ENCODE measurements at regions not wholly inside any gene's neighbourhood (a gene's known extent, or its start where the extent isn't known, plus 50 kb on each side); places are given as distances from the start of the nearest gene placed in this dataset.
"Not testable (repeated sequence)": the region's sequence is repeated elsewhere in the genome, so short reads cannot be mapped to it uniquely, and the experiment has no call there.

DNA sequence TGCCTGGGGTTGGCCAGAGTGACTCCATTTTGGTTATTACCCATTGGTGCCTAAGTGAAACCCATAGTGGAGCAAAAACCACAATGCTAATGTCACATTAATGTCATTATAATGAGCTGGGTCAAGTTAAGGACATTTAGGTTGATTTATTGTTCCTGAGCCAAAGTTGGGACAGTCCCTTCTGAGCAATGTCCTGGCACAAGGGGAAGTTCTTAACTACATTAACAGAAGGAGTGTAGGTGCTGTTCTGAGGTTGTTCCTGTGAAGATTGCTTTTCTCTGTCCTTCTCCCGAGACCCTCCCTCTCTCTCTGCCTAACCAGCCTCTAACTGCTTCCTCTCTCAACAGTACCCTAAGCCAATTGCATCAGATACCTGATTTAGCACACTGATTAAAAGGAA is 1956.8 kb upstream of the PCDH10 start:
- no peak for DNase-seq

DNA sequence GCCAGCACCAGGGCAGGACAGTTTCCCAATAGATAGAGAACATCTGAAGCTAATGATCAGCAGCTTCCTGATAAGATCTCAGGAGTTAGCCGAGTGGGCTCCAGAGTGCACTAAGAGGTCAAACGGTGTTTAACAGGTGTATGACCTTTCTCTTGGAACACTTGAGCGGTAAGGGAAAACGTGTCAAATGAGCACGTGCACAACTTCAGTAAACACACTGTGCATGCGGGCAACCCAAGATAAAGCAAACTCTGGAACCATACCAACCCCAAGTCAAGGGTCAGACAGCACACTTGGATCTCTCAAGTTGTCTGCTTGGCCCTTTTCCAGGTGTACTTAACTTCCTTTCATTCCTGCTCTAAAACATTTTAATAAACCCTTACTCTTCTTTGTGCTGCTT is 1941.5 kb upstream of the PCDH10 start:
- no peak for DNase-seq

DNA sequence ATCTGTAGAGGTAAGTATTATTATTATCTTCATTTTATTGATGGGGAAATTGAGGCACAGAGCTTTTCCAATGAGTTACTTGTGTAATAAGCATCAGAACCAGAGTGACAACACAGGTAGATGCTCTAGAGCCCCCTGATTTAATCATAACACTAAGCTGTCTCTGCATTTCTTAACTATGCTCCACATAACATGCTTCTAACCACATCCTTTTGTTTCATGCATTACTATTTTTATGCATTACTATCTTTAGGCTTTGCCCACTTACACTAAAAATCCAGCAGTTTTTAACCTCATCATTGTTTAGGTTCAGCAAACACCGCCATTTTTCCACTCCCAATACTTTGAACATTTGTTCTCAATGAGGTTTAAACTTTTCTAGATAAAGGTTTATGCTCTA is 1900.8 kb upstream of the PCDH10 start:
- no peak for DNase-seq

DNA sequence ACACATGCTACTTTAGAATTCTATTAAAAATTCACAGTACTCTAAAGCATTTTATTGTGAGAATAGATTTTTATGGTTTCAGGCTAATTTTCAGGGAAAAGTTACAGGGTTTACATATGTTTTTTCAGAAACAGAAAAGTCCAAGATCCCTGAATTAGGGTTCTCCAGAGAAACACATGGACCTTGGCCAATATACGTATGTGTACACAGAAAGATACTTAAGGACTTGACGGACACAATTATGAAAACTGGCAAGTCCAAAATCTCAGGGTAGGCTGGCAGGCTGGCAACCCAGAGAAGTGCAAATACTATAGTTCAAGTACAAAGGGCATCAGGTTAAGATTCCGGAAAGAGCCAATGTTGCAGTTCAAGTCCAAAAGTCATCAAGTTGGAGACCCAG is 1897.8 kb upstream of the PCDH10 start:
- no peak for DNase-seq

DNA sequence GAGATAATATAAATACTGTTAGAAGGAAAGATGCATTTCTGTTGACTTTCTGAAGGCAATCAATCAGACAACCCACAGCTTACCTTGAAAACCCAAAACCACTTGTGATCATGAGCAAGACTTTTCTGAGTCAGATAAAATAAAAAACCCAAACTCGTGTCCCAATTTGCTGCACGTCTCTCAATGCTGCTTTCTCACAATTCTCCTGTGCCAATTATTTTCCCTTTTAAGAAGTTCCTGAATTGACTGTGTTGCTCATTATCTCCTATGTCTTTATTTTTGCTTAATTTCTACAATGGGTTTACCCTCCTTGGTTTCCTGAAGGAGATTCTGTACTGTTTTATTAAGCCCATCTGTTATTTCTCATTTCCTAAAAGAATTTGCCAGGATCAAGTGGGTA is 1891.9 kb upstream of the PCDH10 start:
- DNase-seq: no peak

DNA sequence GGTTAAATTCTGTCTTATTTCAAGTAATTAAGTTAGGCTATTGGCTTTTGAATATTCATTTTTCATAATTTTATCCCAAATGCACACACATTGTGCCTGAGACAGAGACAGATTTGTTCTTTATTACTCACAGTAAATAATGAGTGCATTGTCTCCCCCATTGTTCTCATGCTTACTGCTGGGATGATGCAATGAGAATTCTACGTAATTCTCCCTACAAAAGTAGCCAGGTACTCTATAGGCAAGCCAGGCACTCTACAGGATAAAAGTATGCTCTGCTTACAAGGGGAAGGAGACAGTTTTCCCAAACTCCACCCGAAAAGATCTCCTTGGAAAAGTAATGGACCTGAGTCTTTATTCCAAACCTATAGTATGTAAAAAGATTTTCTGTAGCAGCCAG is 1890.7 kb upstream of the PCDH10 start:
- no peak for DNase-seq

DNA sequence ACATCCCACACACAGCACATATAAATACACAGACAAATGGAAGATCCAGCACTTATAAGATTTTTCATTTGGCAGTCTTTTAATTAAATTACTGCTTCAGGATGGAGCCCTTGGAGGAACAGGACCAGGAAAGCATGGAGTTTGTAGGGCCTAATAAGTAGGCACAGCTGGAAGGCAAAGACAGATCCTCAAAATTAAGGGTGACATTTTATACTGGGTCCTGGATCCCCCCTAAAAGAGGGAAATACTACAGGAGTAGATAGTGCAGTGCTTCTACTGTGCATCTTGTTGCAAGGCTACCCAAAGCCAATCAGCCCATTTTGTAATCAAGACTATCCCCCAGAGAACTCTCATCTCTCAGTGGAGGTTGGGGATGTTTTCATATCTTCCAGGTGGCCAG is 1860.7 kb upstream of the PCDH10 start:
- no peak for DNase-seq

DNA sequence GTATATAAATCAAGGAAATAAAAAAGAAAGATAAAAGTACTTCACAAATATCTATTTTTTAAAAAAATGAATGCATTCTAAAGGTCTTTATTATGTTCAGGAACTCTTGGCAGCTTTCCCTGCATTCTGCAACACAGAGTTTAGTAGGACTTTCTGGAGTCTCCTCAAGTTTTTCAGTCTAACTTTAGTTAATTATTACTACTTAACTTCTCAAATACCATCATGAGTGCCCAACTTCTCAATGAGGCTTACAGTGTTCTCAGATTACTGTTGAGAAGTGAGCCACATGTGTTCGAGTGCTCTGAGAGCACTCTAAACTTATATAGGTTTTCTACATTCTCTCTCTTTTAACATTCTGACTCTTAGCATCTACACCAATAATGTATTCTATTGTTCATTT is 1852.9 kb upstream of the PCDH10 start:
- DNase-seq: no peak

DNA sequence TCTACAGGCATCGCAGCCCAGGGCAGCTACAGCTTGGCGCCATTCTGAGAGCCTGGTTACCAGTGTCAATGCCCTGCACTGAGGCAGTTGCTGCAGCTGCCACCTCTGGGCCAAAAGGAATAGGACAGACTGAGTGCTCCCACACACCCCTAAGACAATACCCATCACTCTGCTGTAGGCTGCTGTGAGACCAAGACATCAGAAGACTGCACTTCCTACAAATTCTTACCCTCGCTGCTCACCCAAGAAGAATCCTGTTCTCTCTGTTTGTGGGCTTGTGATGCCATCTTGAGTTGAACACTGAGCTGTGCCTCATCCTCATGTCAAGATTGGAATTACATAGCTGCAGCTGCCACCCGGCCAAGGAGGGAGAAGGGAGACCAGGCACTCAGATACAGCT is 1847.0 kb upstream of the PCDH10 start:
- peak; percentile 8 for DNase-seq

DNA sequence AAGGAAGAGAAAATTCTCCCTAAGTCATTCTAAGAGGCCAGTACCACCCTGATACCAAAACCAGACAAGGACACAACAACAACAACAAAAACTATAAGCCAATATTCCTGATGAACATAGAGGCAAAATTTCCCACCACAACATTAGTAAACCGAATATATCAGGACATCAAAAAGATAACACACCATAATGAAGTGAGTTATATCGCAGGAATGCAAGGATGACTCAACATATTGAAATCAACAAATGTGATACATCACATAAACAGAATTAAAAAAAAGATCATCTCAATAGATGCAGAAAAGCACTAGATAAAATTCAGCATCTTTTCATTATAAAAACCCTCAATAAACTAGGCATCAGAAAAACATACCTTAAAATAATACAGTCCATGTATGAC is 1844.4 kb upstream of the PCDH10 start:
- DNase-seq: no peak

DNA sequence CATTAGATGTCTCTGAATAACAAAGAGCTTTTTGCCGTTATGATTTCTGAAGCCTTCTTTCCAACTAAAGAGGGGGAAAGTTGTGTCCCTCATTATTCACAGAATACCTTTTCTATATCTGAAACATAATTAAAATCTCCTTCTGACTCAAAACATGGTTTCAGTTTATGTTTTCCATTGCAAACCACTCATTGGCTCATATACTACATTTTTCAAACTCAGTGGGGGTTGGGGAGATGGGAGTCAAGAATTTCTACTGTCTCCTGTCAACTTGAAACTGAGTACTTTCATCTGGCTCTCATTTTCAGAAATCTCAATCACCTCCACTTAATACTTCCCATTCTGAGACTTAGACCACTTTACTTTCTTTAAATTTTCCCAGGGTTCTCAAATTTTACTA is 1839.5 kb upstream of the PCDH10 start:
- no peak for DNase-seq

DNA sequence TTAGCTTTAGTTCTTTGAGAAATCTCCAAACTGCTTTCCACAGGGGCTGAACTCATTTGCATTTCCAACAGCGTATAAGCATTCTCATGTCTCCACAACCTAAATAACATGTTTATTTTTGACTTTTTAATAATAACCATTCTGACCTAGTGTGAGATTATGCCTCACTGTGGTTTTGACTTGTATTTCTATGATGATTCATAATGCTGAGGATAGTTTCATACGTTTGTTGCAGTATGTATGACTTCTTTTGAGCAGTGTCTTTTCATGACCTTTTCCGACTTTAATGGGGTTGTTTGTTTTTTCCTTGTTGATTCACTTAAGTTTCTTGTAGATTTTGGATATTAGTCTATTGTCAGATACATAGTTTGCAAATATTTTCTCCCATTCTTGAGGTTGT is 1833.0 kb upstream of the PCDH10 start:
- DNase-seq: no peak

DNA sequence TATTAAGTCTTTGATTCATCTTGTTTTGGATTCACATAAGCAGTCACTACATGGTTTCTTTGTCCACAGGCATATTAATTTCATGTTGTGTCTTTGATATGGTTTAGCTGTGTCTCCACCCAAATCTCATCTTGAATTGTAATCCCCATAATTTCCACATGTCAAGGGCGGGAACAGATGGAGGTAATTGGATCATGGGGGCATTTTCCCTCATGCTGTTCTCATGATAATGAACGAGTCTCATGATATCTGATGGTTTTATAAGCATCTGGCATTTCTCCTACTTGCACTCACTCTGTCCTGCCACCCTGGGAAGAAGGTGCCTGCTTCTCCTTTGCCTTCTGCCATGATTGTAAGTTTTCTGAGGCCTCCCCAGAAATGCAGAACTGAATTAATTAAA is 1811.2 kb upstream of the PCDH10 start:
- DNase-seq: no peak

DNA sequence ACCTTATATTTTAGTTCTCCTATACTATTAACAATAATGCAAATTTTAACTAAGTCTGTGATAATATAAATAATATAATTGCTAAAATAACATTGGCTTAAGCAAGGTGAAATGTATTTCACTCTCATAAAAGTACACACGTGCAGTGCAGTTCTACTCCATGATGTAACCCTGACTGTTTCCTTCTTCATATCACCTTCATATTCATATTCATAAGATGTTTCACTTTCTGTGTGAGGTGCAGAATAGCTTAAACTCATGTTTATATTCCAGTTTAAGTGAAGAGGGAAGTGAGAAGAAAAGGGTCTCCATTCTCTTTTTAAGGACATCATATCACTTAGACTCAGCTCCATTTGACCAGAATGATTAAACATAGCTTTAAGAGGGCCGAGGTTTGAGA is 1810.0 kb upstream of the PCDH10 start:
- DNase-seq: no peak

DNA sequence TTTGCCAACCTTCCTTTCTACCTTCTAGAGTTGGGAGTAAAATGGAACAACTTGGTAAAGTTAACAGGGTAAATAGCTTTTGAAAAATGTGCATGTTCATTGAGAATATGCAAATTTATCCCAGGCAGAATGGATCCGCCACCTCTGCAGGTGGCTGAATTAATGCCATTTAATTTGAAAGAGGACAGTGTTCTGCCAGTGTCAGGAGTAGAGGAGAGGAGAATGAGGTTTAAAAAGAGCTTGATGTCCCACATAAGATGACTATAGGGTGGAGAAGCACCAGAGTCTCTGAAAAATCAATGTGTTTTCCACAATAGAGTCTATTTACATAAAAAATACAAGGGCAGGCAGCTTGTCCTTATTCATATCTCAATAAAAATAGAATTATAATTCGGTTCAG is 1804.3 kb upstream of the PCDH10 start:
- no peak for DNase-seq

DNA sequence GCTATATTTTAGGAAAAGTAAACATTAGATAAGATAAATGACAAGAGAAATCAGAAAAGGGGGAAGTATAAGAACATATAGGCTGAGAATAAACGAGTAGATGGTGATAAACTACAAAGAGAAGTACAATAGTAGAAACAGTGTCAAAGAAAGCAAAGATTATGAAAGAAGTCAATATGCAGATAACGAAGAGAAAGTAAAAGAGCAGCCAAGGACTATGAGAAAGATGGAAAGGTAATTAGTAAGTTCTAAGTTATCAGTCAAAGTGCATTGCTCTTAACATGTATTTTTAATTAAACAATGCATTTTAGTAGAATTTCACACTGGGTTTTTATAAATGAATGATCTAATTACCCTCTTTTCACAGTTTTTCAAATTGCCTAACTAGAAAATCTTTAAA is 1801.3 kb upstream of the PCDH10 start:
- DNase-seq: no peak

DNA sequence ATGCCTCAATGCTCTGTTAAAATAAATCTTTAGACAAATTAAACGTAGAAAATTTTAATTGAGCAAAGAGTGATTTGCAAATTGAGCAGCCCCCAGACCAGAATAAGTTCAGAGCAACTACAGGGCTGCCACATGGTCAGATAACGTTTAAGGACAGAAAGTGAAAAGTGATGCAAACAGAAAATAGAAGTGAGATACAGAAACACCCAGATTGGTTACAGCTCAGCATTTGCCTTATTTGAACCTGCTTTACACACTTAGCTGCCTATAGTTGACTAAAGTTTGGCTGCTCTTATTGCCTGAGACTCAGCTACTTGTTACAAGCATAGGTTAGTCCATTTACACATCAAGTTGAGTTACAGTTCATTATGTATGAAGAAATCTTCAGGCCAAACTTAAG is 1800.8 kb upstream of the PCDH10 start:
- no peak for DNase-seq

DNA sequence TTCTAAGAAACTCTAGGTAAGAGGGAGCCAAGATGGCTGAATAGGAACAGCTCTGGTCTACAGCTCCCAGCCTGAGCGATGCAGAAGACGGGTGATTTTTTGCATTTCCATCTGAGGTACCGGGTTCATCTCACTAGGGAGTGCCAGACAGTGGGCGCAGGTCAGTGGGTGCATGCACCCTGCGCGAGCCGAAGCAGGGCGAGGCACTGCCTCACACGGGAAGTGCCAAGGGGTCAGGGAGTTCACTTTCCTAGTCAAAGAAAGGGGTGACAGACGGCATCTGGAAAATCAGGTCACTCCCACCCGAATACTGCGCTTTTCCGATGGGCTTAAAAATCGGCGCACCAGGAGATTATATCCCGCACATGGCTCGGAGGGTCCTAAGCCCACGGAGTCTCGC is 1796.7 kb upstream of the PCDH10 start:
- DNase-seq: not testable (repeated sequence)

DNA sequence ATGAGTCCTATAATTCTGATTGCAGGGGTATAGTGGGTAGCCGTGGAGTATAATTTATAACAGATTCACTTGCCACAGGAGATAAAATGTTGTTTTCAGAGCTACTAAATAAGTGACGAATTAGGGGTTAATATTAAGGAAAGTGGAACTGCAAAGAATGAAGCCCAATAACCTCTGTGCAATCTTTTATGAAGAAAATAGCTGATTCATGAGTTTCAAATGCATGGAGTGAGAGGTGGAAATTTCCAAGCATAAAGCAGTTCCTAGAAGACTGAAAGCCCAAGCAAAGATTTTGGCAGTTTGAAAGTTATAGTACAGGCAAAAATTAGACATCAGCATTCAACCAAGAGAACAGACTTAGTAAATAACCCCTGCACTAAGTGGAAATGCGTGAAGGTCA is 1782.4 kb upstream of the PCDH10 start:
- DNase-seq: no peak

DNA sequence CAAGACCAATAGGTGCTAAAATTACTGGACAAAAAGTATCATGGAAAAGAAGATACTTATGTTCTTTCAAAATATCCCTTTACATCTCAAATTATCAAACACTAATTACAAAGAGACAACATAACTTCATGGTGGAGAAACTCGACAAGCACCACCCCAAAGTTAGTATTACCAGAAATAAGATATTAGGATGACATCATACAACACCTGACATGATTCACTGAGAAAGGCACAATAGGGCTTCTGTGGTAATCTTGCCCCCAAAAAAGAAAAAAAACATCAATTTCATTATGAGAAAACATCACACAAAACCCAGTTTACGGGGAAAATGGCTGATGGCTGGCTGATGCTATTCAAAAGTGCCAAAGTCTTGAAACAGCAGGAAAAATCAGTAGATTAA is 1781.7 kb upstream of the PCDH10 start:
- DNase-seq: no peak

DNA sequence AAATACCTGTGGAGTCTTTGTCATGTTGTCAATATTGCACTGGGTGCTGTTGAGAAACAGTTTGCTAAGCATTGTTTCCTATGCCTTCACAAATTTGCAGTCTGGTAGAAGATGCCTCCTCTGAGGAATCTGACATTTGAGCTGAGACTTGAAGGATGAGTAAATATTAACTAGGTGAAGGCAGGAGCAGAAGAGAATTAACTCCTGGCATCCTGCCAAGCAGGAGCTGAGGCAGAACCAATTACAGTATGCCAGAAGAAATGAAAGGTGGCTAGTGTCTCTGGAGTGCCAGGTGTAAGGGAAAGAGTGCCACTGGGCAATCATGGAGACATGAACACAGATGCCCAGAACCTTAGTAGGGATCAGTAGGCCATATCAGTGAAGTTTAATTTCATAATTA is 1778.2 kb upstream of the PCDH10 start:
- DNase-seq: peak; percentile 45

DNA sequence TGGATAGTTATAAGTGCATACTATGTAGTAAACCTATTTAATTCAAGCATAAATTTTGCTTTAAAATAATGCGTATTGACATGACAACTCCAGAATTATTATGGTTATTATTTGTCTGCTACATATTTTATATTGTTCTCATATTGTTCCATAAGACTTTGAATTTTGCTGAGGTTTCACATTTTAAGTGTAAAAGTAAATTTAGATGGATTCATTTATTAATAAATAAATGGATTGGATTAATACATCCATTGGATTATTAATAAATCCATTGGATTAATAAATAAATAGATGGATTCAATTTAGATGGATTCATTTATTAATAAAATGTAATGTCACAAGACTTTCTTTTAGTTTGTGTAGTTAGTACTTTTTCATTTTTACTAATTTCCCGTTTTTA is 1768.0 kb upstream of the PCDH10 start:
- no peak for DNase-seq

DNA sequence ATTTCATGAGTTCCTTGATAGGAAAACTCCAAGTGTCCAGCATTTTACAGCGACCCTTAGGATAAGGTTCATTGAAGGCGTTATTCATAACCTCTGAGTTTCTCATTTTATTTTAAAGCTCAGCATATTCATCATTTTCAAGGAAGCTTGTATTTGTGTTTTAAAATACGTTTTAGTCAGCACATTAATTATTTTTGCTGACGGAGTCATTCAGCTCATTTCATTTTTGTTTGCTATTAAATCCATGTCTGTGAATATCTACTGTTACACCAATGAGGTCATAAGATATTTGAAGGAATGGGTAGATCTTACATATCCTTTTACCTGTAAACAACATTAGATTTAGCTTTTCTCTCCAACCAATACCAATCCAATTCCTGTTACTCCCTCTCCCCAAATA is 1766.3 kb upstream of the PCDH10 start:
- no peak for DNase-seq

DNA sequence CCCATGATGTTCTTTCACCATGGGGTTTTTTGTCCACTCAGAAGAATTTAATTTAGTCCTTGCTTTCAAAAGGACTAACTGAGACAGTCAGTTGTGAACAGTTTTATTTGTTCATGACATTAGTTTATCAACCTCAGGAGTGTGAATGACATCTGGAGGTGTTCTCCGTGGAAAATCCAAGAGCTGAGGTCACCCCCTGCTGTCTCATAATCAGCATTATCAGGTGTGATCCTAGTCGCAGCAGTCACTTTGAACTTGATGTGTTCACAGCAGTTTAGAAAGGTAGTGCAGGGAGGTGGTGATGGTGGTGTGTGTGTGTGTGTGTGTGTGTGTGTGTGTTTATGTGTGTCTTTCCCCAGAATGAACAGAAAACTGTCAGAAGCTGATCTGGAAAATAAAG is 1760.8 kb upstream of the PCDH10 start:
- DNase-seq: no peak

DNA sequence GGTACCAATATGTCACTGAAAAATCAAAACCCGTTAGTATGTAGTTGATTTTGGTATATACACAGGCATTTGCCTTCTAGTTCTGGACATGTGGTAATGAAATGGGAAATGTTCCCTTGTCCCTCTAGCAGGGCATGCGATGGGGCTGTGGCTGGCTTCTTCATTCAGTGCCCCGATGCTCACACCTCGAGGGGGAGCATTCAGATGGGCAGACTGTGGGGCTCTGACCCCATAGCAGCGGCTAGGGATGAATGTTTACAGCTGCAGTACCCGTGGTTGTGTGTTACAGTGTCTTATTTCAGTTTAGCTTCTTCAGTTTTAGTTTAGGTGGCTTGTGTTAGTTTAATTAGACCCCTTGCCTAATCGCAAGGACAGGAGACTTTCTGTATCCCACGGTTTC is 1741.0 kb upstream of the PCDH10 start:
- DNase-seq: no peak

DNA sequence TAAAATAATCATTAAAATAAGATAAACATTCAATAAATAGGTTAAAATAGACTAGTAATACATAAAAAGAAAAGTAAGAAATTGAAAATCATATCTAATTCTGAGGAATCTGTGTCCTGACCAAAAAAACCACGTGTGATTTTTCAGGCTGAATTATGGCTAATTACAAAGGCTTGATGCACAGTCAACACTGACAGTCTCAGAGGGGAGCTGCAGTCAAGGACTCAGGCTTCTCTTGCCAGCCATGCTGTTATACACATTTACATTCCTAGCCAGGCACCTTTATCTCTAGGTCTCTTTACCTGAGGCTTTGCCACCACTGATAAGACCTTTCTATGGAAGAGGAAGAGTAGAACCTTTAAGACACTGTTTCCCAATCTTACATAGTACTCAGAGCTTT is 1737.7 kb upstream of the PCDH10 start:
- DNase-seq: no peak

DNA sequence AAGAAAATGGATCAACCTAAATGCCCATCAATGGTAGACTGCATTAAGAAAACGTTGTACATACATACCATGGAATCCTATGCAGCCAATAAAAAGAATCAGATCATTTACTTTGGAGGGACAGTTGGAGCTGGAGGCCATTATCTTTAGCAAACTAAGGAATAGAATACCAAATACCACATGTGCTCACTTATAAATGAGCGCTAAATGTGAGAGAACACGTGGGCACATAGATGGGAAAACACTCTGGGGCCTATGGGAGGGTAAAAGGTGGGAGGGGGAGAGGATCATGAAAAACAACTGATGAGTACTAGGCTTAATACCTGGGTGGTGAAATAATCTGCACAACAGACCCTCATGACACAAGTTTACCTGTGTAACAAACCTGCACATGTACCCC is 1729.9 kb upstream of the PCDH10 start:
- DNase-seq: no peak

Data from SHP77 treated with DMSO at 0.1 percent for 48 hours (cell line).